GM12891 (cell line): ENCODE measurements at regions not wholly inside any gene's neighbourhood (a gene's known extent, or its start where the extent isn't known, plus 50 kb on each side); places are given as distances from the start of the nearest gene placed in this dataset.

Experiments
- DNase-seq: peaks from one replicate; pipeline ENCODE4 v3.0.0; 2011; ENCODE audit warnings: low spot score; ENCODE audit not compliant: insufficient read length
- FAIRE-seq: peaks from 2 replicates; lab custom pipeline; 2011; peaks lifted over from hg19 to GRCh38; lab: Jason Lieb, UNC
- PAX5 ChIP-seq: IDR thresholded peaks from 2 replicates; pipeline ENCODE4 v1.6.1; 2011; ENCODE audit warnings: low read length, moderate library complexity, mild to moderate bottlenecking; ENCODE audit not compliant: insufficient read depth, severe bottlenecking
- POLR2A ChIP-seq: IDR thresholded peaks from 2 replicates; pipeline ENCODE4 v1.6.1; 2011; ENCODE audit warnings: low read depth, low read length, control low read depth
- POLR2AphosphoS5 ChIP-seq: IDR thresholded peaks from 2 replicates; pipeline ENCODE4 v1.6.1; 2011; ENCODE audit warnings: low read depth, low read length, control low read depth
- POU2F2 ChIP-seq: IDR thresholded peaks from 2 replicates; pipeline ENCODE4 v1.6.1; 2011; ENCODE audit warnings: low read depth, mild to moderate bottlenecking, control low read depth, low read length, moderate library complexity
- SPI1 ChIP-seq: IDR thresholded peaks from 2 replicates; pipeline ENCODE4 v1.6.1; 2011; ENCODE audit warnings: low read depth, low read length, control low read depth
- TAF1 ChIP-seq: IDR thresholded peaks from 2 replicates; pipeline ENCODE4 v1.6.1; 2011; ENCODE audit warnings: low read depth, low read length, control low read depth

DNA sequence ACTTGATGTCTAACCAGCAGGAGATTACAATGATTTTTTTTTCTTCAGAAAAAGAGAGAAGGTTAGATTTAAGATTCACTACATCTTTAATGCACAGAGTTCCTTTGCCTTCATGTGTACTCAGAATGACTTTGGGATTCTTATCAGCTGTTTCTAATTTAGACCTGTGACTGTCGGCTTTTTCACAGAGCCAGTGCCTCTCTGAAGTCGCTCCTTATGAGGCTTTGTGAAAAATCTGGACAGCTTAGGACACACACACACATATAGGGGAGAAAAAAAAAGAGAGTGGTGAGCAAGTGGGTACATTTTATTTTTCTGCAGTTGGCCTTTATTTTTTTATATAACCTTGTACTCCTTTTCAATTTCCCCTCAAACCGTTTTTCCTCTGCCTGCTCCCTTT is 893.1 kb upstream of the CELF4 start:
- no peak for TF ChIP-seq SPI1
- TF ChIP-seq POLR2AphosphoS5: no peak
- no peak for TF ChIP-seq TAF1
- TF ChIP-seq PAX5: no peak
- TF ChIP-seq POU2F2: no peak
- no peak for TF ChIP-seq POLR2A
- FAIRE-seq: no peak
- DNase-seq: no peak

GRCh38 chr18:38456253-38456652 is 890.7 kb upstream of the CELF4 start:
- DNase-seq: no peak
- TF ChIP-seq POLR2AphosphoS5: no peak
- no peak for TF ChIP-seq TAF1
- TF ChIP-seq POLR2A: no peak
- TF ChIP-seq POU2F2: no peak
- no peak for TF ChIP-seq SPI1
- no peak for TF ChIP-seq PAX5
- FAIRE-seq: no peak

GRCh38 chr18:38454764-38455469 is 889.3 kb upstream of the CELF4 start:
- DNase-seq: no peak
- no peak for FAIRE-seq
- TF ChIP-seq PAX5 (no peak), POU2F2 (no peak), POLR2AphosphoS5 (no peak), SPI1 (no peak), POLR2A (no peak), TAF1 (no peak)

- FAIRE-seq (no peak), DNase-seq (no peak)
- no peak for TF ChIP-seq POU2F2
- TF ChIP-seq POLR2AphosphoS5: no peak
- TF ChIP-seq POLR2A: no peak
- TF ChIP-seq PAX5: no peak
- no peak for TF ChIP-seq SPI1
- no peak for TF ChIP-seq TAF1
These were observed 888.3 kb upstream of the CELF4 start for GRCh38 chr18:38453880-38454279.

DNA sequence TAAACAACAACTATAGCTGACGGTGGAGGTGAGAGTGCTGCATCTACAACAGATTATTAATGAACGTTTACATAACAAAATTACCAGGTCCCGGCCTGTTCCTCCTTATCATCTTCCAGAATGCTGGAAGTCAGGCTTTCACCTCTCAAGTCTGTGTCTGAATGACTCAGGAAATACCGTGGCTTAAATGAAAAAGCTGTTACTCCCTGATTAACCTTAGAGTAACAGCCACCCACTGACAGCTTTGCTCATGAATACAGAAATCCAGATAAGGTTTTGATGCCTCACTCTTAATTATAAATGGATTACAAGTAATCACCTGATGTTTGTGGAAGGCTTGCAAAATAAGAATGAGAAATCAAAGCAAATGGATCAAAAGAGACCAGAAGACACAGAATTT is 885.3 kb upstream of the CELF4 start:
- no peak for FAIRE-seq
- TF ChIP-seq PAX5 (no peak), POLR2AphosphoS5 (no peak), POLR2A (no peak), POU2F2 (no peak), TAF1 (no peak), SPI1 (no peak)
- no peak for DNase-seq

- TF ChIP-seq POLR2A: no peak
- TF ChIP-seq SPI1: no peak
- DNase-seq: no peak
- FAIRE-seq: no peak
These were observed 880.2 kb upstream of the CELF4 start for GRCh38 chr18:38445804-38446145.

GRCh38 chr18:38444971-38445803 is 879.6 kb upstream of the CELF4 start:
- DNase-seq (no peak), FAIRE-seq (no peak)
- no peak for TF ChIP-seq PAX5
- TF ChIP-seq POLR2AphosphoS5: no peak
- TF ChIP-seq SPI1: no peak
- TF ChIP-seq POU2F2: no peak
- no peak for TF ChIP-seq TAF1
- no peak for TF ChIP-seq POLR2A

- TF ChIP-seq PAX5 (no peak), POLR2A (no peak), SPI1 (no peak), POU2F2 (no peak), POLR2AphosphoS5 (no peak), TAF1 (no peak)
- DNase-seq (no peak), FAIRE-seq (no peak)
These were observed 862.1 kb upstream of the CELF4 start for GRCh38 chr18:38427736-38428135.

GRCh38 chr18:38427234-38427633 is 861.6 kb upstream of the CELF4 start:
- no peak for TF ChIP-seq POU2F2
- FAIRE-seq: no peak

More at GRCh38 chr18:38427234-38427633, 861.6 kb upstream of the CELF4 start:
- DNase-seq: no peak
